ENCODE measurements at regions not wholly inside any gene's neighbourhood (a gene's known extent, or its start where the extent isn't known, plus 50 kb on each side); places are given as distances from the start of the nearest gene placed in this dataset.

DNA sequence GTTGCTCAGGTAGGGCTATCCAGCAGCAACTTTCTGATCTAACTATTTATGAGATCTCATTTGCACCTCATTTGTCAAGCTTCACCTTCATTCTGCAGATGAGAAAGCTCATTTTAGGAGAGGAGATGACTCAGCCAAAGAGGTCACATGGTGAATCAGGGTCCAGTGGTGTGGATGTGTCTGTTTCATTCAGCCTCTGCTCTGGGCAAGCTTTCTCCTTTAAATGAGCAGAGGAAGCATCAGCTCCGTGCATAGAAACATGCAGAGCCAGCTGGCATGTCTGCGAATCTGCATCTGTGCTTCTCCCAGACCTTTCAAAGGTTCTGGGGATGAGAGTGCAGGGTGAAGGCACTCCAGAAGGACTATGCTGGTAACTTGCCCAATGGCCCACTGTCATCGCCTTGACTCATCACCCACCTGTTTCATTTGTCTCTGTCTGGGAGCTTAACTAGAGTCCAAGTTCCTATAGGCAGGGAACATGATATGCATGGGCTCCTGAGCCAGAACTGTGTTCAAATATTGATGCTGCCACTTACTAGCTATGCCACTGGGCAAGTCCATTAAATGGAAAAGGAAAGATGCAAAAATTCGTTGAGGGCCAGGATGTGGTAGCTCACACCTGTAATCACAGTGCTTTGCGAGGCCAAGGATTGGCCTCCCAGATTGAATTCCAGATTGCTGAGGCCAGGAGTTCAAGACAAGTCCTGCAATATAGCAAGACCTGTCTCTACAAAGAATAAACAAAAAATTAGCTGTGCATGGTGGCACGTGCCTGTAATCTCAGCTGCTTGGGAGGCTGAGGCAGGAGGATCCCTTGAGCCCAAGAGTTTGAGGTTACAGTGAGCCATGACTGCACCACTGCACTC, 67.1 kb upstream of the NLK start (continued):
- no peak for TF ChIP-seq USF2 (IDR thresholded peaks at IDR 0.05; ENCODE audit: low read length)
- TF ChIP-seq RBBP5 (IDR thresholded peaks at IDR 0.05; ENCODE audit: borderline replicate concordance, low read depth, low read length): no peak
- TF ChIP-seq JUN (IDR thresholded peaks at IDR 0.05; ENCODE audit: low read depth, low read length): no peak
- no peak for TF ChIP-seq SP4 (IDR thresholded peaks at IDR 0.05; ENCODE audit: low read length)
- no peak for TF ChIP-seq RFX5 (IDR thresholded peaks at IDR 0.05; ENCODE audit: borderline replicate concordance, low read depth, low read length)
- TF ChIP-seq GTF2F1 (IDR thresholded peaks at IDR 0.05; ENCODE audit: borderline replicate concordance, low read depth, low read length): no peak
